ENCODE measurements at regions not wholly inside any gene's neighbourhood (a gene's known extent, or its start where the extent isn't known, plus 50 kb on each side); places are given as distances from the start of the nearest gene placed in this dataset.

DNA sequence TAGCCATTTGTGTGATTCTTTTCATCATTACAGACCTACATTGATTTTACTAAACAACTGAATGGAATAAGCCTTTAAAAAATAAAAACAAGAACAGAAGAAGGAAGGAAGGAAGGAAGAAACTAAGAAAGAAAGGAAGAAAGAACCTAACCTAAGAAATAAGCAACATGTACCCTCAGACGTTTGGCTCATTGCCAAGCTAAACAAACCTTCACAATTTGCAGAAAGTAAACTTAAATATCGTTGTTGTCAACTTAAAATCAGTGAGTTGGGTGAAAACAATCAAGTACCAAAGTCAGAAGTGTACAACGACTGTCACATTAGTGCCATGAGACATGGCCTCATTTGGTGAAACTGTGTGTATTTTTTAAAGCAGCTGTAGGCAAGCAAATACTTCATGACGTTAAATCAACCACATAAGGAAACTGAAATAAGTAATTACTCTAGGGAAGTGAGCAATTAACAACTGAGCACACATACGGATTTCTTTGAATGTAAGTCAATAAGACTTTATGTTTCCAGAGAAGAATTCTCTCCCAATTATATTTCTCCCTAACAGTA is 313.1 kb upstream of the TMPRSS15 start:
- TF ChIP-seq, protein P1, sequence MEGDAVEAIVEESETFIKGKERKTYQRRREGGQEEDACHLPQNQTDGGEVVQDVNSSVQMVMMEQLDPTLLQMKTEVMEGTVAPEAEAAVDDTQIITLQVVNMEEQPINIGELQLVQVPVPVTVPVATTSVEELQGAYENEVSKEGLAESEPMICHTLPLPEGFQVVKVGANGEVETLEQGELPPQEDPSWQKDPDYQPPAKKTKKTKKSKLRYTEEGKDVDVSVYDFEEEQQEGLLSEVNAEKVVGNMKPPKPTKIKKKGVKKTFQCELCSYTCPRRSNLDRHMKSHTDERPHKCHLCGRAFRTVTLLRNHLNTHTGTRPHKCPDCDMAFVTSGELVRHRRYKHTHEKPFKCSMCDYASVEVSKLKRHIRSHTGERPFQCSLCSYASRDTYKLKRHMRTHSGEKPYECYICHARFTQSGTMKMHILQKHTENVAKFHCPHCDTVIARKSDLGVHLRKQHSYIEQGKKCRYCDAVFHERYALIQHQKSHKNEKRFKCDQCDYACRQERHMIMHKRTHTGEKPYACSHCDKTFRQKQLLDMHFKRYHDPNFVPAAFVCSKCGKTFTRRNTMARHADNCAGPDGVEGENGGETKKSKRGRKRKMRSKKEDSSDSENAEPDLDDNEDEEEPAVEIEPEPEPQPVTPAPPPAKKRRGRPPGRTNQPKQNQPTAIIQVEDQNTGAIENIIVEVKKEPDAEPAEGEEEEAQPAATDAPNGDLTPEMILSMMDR (IDR thresholded peaks at IDR 0.05 in 4 of 5, conservative IDR thresholded peaks at IDR 0.05 in 1 of 5): no peak
- no peak for TF ChIP-seq POLR2A (IDR thresholded peaks at IDR 0.05)

Measured in gastrocnemius medialis (tissue), 4 donors.